Epithelial cell of proximal tubule (primary cell): ENCODE measurements at regions not wholly inside any gene's neighbourhood (a gene's known extent, or its start where the extent isn't known, plus 50 kb on each side); places are given as distances from the start of the nearest gene placed in this dataset.

Experiments used
- DNase-seq: peaks from one replicate; pipeline ENCODE4 v3.0.0-alpha.2; 2011; ENCODE audit warnings: low read depth
- H3K4me3 ChIP-seq: 2 replicates; pipeline ENCODE4 v1.5.1; 2011; ENCODE audit warnings: low read depth, mild to moderate bottlenecking, low read length
- CTCF ChIP-seq: conservative IDR thresholded peaks from 2 replicates; pipeline ENCODE4 v1.5.1; 2012; ENCODE audit warnings: low read depth, mild to moderate bottlenecking, low read length

- no peak for DNase-seq
- H3K4me3 ChIP-seq, result no peak overlapping the region
- no peak for TF ChIP-seq CTCF
Measured at GRCh38 chr1:187949567-187949966, 1120.8 kb downstream of the PLA2G4A start.

DNA sequence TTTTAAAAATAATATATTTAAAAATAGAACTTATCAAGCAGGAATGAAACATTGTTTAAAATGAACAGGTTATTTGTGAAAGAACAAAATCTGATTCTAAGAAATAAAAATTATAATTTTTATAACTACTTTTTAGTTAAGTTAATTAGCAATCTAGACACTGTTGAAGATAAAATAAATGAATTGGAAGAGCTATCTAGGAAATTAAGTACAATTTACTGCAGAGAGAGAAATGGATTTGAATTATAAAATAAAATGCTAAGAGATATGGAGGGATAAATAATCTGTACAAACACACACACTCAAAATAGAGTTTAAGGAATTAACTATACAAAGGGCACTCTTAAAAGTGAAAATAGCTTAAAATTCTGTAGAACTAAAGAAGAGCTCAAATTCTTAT is 1123.1 kb downstream of the PLA2G4A start:
- no peak for DNase-seq
- TF ChIP-seq CTCF, result no peak
- no peak overlapping the region for H3K4me3 ChIP-seq

DNA sequence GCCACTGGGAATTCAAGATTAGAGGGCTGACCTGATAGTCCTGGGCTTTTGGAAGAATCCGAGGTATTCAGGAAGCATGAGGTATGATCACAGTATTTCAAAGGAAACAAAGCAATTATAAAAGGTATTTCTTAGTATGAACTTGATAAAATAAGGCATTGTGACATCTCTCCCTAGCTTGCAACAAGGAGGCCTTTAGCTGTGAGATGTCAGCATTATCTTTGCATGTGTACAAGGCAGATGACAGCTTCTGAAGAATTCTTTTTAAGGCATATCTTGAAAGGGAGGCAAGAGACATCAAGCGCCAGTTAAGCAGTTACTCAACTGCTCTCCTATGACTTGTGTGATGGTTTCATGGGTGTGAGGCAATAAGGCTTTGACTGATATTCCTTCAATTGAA is 1123.7 kb downstream of the PLA2G4A start:
- no peak for TF ChIP-seq CTCF
- H3K4me3 ChIP-seq, result no peak overlapping the region
- DNase-seq, result no peak

DNA sequence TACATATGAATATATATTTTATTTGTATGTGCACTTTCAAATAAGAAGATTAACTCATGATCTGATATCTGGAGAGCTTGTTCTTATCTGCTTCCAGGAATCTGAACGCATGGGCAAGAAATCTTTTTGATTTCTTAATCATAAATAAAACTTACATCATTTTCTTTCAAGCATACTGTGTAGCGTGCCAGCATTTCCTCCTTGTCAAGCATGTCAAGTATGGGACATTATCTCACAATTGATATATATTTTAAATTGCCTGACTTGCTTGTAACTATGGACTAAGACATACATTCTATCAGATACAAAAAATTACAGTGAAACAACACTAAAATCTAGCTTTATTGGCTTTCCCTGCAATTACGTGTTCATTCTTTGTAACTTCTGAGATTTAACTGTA is 1128.2 kb downstream of the PLA2G4A start:
- no peak for TF ChIP-seq CTCF

GRCh38 chr1:187958207-187958606 is 1129.5 kb downstream of the PLA2G4A start:
- TF ChIP-seq CTCF, result no peak
- no peak overlapping the region for H3K4me3 ChIP-seq
- no peak for DNase-seq

More for the DNA sequence above, 1128.2 kb downstream of the PLA2G4A start:
- no peak for DNase-seq
- H3K4me3 ChIP-seq, result no peak overlapping the region

GRCh38 chr1:187959062-187959461 is 1130.3 kb downstream of the PLA2G4A start:
- no peak for DNase-seq
- no peak for TF ChIP-seq CTCF
- H3K4me3 ChIP-seq, result no peak overlapping the region

GRCh38 chr1:187960125-187960638 is 1131.4 kb downstream of the PLA2G4A start:
- no peak for DNase-seq
- H3K4me3 ChIP-seq, result no peak overlapping the region
- TF ChIP-seq CTCF, result no peak
